SU-DHL-6 (cell line): ENCODE measurements at regions not wholly inside any gene's neighbourhood (a gene's known extent, or its start where the extent isn't known, plus 50 kb on each side); places are given as distances from the start of the nearest gene placed in this dataset.

Experiments
- H2AFZ ChIP-seq: fragments of 200-600 bp; sonication (generic); 2 replicates; pipeline ENCODE4 v1.6.1; 2014; ENCODE audit warnings: low read depth, mild to moderate bottlenecking, moderate library complexity, mixed read lengths, antibody characterized with exemption, low read length; ENCODE audit not compliant: severe bottlenecking
- H3F3A ChIP-seq: fragments of 200-600 bp; shearing (Covaris generic); 2 replicates; pipeline ENCODE4 v1.6.0; 2016; ENCODE audit warnings: antibody characterized with exemption, mild to moderate bottlenecking; ENCODE audit not compliant: insufficient read depth
- H3K27ac ChIP-seq: fragments of 200-600 bp; sonication (generic); 2 replicates; pipeline ENCODE4 v1.5.1; 2016; ENCODE audit warnings: low read depth, mild to moderate bottlenecking, low read length, moderate library complexity, mixed read lengths
- H3K27me3 ChIP-seq: fragments of 200-600 bp; sonication (generic), shearing (Covaris generic); 2 replicates; pipeline ENCODE4 v1.6.0; 2014; ENCODE audit warnings: mild to moderate bottlenecking, low read length
- H3K36me3 ChIP-seq: fragments of 200-600 bp; sonication (generic); 2 replicates; pipeline ENCODE4 v1.6.1; 2014; ENCODE audit warnings: mild to moderate bottlenecking, low read length, mixed read lengths
- H3K4me2 ChIP-seq: fragments of 300-600, 200-600 bp; shearing (Covaris generic), sonication (generic); 2 replicates; pipeline ENCODE4 v1.6.0; 2014; ENCODE audit warnings: low read length, low read depth, mild to moderate bottlenecking; ENCODE audit not compliant: poor library complexity, severe bottlenecking
- H3K4me3 ChIP-seq: fragments of 200-600 bp; sonication (generic); 2 replicates; pipeline ENCODE4 v1.5.1; 2014; ENCODE audit warnings: antibody characterized with exemption, low read length, mild to moderate bottlenecking, mixed read lengths; ENCODE audit not compliant: insufficient read depth, poor library complexity, severe bottlenecking
- H3K79me2 ChIP-seq: fragments of 200-600 bp; sonication (generic); 2 replicates; pipeline ENCODE4 v1.6.1; 2014; ENCODE audit warnings: mild to moderate bottlenecking, low read length, moderate library complexity; ENCODE audit not compliant: insufficient read depth
- H3K9ac ChIP-seq: fragments of 200-600 bp; sonication (generic); 2 replicates; pipeline ENCODE4 v1.7.0; 2014; ENCODE audit warnings: mild to moderate bottlenecking, low read length
- H3K9me2 ChIP-seq: fragments of 200-600 bp; sonication (generic); replicated peaks from 2 replicates; pipeline ENCODE4 v1.6.1; 2014; ENCODE audit warnings: low read length; ENCODE audit not compliant: insufficient read depth
- H3K9me3 ChIP-seq: fragments of 200-600 bp; sonication (generic); 2 replicates; pipeline ENCODE4 v1.6.1; 2014; ENCODE audit warnings: low read length, mixed read lengths; ENCODE audit not compliant: insufficient read depth
- H4K20me1 ChIP-seq: fragments of 200-600 bp; sonication (generic); 2 replicates; pipeline ENCODE4 v1.6.1; 2014; ENCODE audit warnings: low read depth, mild to moderate bottlenecking, antibody characterized with exemption, low read length, moderate library complexity, mixed read lengths
- CTCF ChIP-seq: fragments of 200-600 bp; sonication (generic); IDR thresholded peaks from one replicate; pipeline ENCODE4 v1.5.1; 2017; ENCODE audit warnings: antibody characterized with exemption, mild to moderate bottlenecking, low read length, moderate library complexity; ENCODE audit not compliant: insufficient read depth, poor library complexity, severe bottlenecking
- EZH2phosphoT487 ChIP-seq: fragments of 200-600 bp; sonication (generic), shearing (Covaris generic); conservative IDR thresholded peaks from 2 replicates; pipeline ENCODE4 v1.6.1; 2018; ENCODE audit warnings: mild to moderate bottlenecking, antibody characterized with exemption, low read length, moderate library complexity, mixed read lengths

- Histone ChIP-seq H3K36me3 (no peaks in the 10 kb centered on the region), H3K4me3 (no peak overlapping the region), H3K9ac (no peak overlapping the region), H2AFZ (no peak overlapping the region), H3K4me2 (no peak overlapping the region), H4K20me1 (no peaks in the 10 kb centered on the region), H3K79me2 (no peaks in the 10 kb centered on the region), H3F3A (no peaks in the 10 kb centered on the region), H3K9me2 (no peaks in the 10 kb centered on the region), H3K27me3 (no peaks in the 10 kb centered on the region), H3K9me3 (no peaks in the 10 kb centered on the region), H3K27ac (no peak overlapping the region)
- TF ChIP-seq CTCF (no peak), EZH2phosphoT487 (no peak)
Measured at GRCh38 chr6:108768792-108769524, 79.3 kb upstream of the ARMC2 start.

- Histone ChIP-seq H3K79me2 (no peaks in the 10 kb centered on the region), H2AFZ (no peak overlapping the region), H3K36me3 (no peaks in the 10 kb centered on the region), H3K9ac (no peak overlapping the region), H3F3A (no peaks in the 10 kb centered on the region), H3K27ac (no peak overlapping the region), H3K9me3 (no peaks in the 10 kb centered on the region), H3K9me2 (no peaks in the 10 kb centered on the region), H3K4me2 (no peak overlapping the region), H4K20me1 (no peaks in the 10 kb centered on the region), H3K4me3 (no peak overlapping the region), H3K27me3 (no peaks in the 10 kb centered on the region)
- no peak for TF ChIP-seq EZH2phosphoT487
- TF ChIP-seq CTCF: no peak
Measured at GRCh38 chr6:108771421-108771820, 76.8 kb upstream of the ARMC2 start.

- no peak overlapping the region for H3K4me3 ChIP-seq
- H3K27ac ChIP-seq: no peak overlapping the region
- no peaks in the 10 kb centered on the region for H3K9me2 ChIP-seq
- no peak overlapping the region for H3K4me2 ChIP-seq
- no peaks in the 10 kb centered on the region for H4K20me1 ChIP-seq
- H3K36me3 ChIP-seq: no peaks in the 10 kb centered on the region
- H3K79me2 ChIP-seq: no peaks in the 10 kb centered on the region
- TF ChIP-seq EZH2phosphoT487: no peak
- TF ChIP-seq CTCF: no peak
- H2AFZ ChIP-seq: no peak overlapping the region
- no peaks in the 10 kb centered on the region for H3K27me3 ChIP-seq
- H3K9ac ChIP-seq: no peak overlapping the region
- H3K9me3 ChIP-seq: no peaks in the 10 kb centered on the region
- H3F3A ChIP-seq: no peaks in the 10 kb centered on the region
Measured at GRCh38 chr6:108774555-108774954, 73.7 kb upstream of the ARMC2 start.
